ENCODE measurements at regions not wholly inside any gene's neighbourhood (a gene's known extent, or its start where the extent isn't known, plus 50 kb on each side); places are given as distances from the start of the nearest gene placed in this dataset.

DNA sequence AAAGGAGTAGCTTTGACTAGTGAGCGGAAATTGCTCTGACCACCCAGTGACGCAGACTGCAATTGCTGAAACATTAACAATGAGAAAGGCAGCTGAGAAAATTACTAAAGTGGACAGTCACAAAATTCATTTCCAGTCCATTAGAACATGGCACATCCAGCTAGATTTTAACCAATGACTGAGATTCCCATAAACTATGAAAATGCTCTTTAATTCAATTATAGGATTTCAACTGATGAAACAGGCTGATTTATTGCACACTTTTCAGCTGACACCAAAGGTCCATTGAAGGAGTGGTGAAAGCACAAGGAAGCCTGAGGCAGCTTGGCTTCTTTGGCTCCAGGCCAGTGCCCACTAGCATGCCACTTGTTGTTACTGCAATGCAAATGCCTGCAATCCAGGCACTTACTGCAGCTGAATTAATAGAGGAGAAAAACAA is 933.4 kb downstream of the SLITRK6 start:
- no peaks in the 10 kb centered on the region for H3K27me3 Mint-ChIP-seq
- Histone ChIP-seq H4K20me1 (ENCODE audit: control insufficient read depth, insufficient read depth, low read length, poor library complexity, severe bottlenecking) (no peaks in the 10 kb centered on the region), H2AFZ (ENCODE audit: insufficient read depth, low read depth, low read length, poor library complexity, severe bottlenecking) (no peak overlapping the region), H3K4me1 (ENCODE audit: control insufficient read depth in 2 of 2, insufficient read depth in 2 of 2, low read length in 2 of 2) (no peaks in the 10 kb centered on the region), H3K4me2 (replicated peaks; ENCODE audit: low read depth, low read length, poor library complexity, severe bottlenecking) (no peak overlapping the region), H3K27me3 (replicated peaks in 1 of 4; ENCODE audit: control extremely low read depth in 1 of 4, control insufficient read depth in 3 of 4, insufficient read depth in 4 of 4, low read length in 3 of 4) (no peaks in the 10 kb centered on the region), H3K9ac (ENCODE audit: low read length) (no peak overlapping the region), H3K4me3 (ENCODE audit: control extremely low read depth in 1 of 5, extremely low read depth in 1 of 5, insufficient read depth in 1 of 5, low read depth in 2 of 5, low read length in 4 of 5) (no peak overlapping the region), H3K36me3 (replicated peaks in 1 of 2; ENCODE audit: control extremely low read depth in 1 of 2, control insufficient read depth in 1 of 2, extremely low read depth in 1 of 2, insufficient read depth in 2 of 2, low read length in 1 of 2) (no peaks in the 10 kb centered on the region), H3K9me3 (ENCODE audit: control extremely low read depth in 1 of 3, control insufficient read depth in 2 of 3, insufficient read depth in 1 of 3, low read length in 2 of 3) (no peaks in the 10 kb centered on the region), H3K27ac (ENCODE audit: low read length in 2 of 2) (no peak overlapping the region), H3K79me2 (ENCODE audit: control insufficient read depth, insufficient read depth, low read length) (no peaks in the 10 kb centered on the region)
- no peak for ATAC-seq (ENCODE audit: low read depth)
- H3K9me3 Mint-ChIP-seq (ENCODE audit: insufficient read depth) = no peaks in the 10 kb centered on the region
- no peaks in the 10 kb centered on the region for H3K4me1 Mint-ChIP-seq
- DNase-seq = no peak
- no CpG with 5 or more reads among the region's 2 CpGs for WGBS (ENCODE audit: insufficient coverage)
- H3K4me3 Mint-ChIP-seq = no peak overlapping the region
- TF ChIP-seq CTCF (IDR thresholded peaks at IDR 0.05) (no peak), EZH2 (IDR thresholded peaks at IDR 0.05; ENCODE audit: borderline replicate concordance, insufficient read depth, low read depth, low read length, poor library complexity, severe bottlenecking) (no peak)
- POLR2A ChIA-PET = no interaction called here
- CTCF ChIA-PET = no interaction called here
- intact Hi-C loops (cut with micrococcal nuclease) = no loop called here
- H3K27ac Mint-ChIP-seq = no peak overlapping the region

DNA sequence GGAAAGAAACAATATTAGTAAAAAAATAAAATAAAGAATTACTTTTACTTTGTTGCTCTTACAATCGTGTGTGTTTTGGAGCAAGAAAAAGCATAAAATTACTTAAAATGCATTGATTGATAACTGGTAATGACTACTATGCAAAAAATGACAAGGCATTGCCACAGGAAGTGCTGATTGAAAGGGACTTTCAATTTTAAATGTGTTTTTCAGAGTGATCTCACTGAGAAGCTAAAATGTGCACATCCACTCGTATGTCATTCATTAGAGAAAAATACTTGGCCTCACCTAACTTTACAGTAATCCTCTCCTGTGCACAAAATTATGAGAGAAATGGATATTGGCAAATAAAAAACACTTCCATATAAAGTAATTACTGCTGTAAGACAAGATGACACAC is 934.9 kb downstream of the SLITRK6 start:
- Histone ChIP-seq H3K27ac (ENCODE audit: low read length in 2 of 2) (no peak overlapping the region), H2AFZ (ENCODE audit: insufficient read depth, low read depth, low read length, poor library complexity, severe bottlenecking) (no peak overlapping the region), H3K9me3 (ENCODE audit: control extremely low read depth in 1 of 3, control insufficient read depth in 2 of 3, insufficient read depth in 1 of 3, low read length in 2 of 3) (no peaks in the 10 kb centered on the region), H3K4me2 (replicated peaks; ENCODE audit: low read depth, low read length, poor library complexity, severe bottlenecking) (no peak overlapping the region), H3K27me3 (replicated peaks in 1 of 4; ENCODE audit: control extremely low read depth in 1 of 4, control insufficient read depth in 3 of 4, insufficient read depth in 4 of 4, low read length in 3 of 4) (no peaks in the 10 kb centered on the region), H3K9ac (ENCODE audit: low read length) (no peak overlapping the region), H3K79me2 (ENCODE audit: control insufficient read depth, insufficient read depth, low read length) (no peaks in the 10 kb centered on the region), H4K20me1 (ENCODE audit: control insufficient read depth, insufficient read depth, low read length, poor library complexity, severe bottlenecking) (no peaks in the 10 kb centered on the region), H3K36me3 (replicated peaks in 1 of 2; ENCODE audit: control extremely low read depth in 1 of 2, control insufficient read depth in 1 of 2, extremely low read depth in 1 of 2, insufficient read depth in 2 of 2, low read length in 1 of 2) (no peaks in the 10 kb centered on the region), H3K4me3 (ENCODE audit: control extremely low read depth in 1 of 5, extremely low read depth in 1 of 5, insufficient read depth in 1 of 5, low read depth in 2 of 5, low read length in 4 of 5) (no peak overlapping the region), H3K4me1 (ENCODE audit: control insufficient read depth in 2 of 2, insufficient read depth in 2 of 2, low read length in 2 of 2) (no peaks in the 10 kb centered on the region)
- intact Hi-C loops (cut with micrococcal nuclease) = no loop called here
- Mint-ChIP-seq H3K4me1 (no peaks in the 10 kb centered on the region), H3K9me3 (ENCODE audit: insufficient read depth) (no peaks in the 10 kb centered on the region), H3K27ac (no peak overlapping the region), H3K27me3 (no peaks in the 10 kb centered on the region), H3K4me3 (no peak overlapping the region)
- CTCF ChIA-PET = no interaction called here
- ATAC-seq (ENCODE audit: low read depth) (no peak), DNase-seq (no peak)
- TF ChIP-seq CTCF (IDR thresholded peaks at IDR 0.05) = no peak
- TF ChIP-seq EZH2 (IDR thresholded peaks at IDR 0.05; ENCODE audit: borderline replicate concordance, insufficient read depth, low read depth, low read length, poor library complexity, severe bottlenecking) = no peak
- WGBS (ENCODE audit: insufficient coverage) = no CpG with 5 or more reads among the region's 2 CpGs
- POLR2A ChIA-PET = no interaction called here

All from B cell (primary cell).